GM21786 (cell line): ENCODE measurements at regions not wholly inside any gene's neighbourhood (a gene's known extent, or its start where the extent isn't known, plus 50 kb on each side); places are given as distances from the start of the nearest gene placed in this dataset.

Experiments used
- ATAC-seq: cut with Tn5 transposase; IDR thresholded peaks from one replicate; pipeline ENCODE4 v1.9.1; 2021; ENCODE audit not compliant: unreplicated experiment

GRCh38 chr2:236688563-236689392 is 119.2 kb downstream of the ACKR3 start:
- no peak for ATAC-seq

GRCh38 chr2:236689393-236689700 is 119.7 kb downstream of the ACKR3 start:
- ATAC-seq = no peak

- ATAC-seq = no peak
These were observed 120.4 kb downstream of the ACKR3 start for GRCh38 chr2:236689981-236690380.

GRCh38 chr2:236690726-236691125 is 121.1 kb downstream of the ACKR3 start:
- ATAC-seq = no peak

- no peak for ATAC-seq
These were observed 122.2 kb downstream of the ACKR3 start for GRCh38 chr2:236691799-236692167.

- no peak for ATAC-seq
These were observed 123.3 kb downstream of the ACKR3 start for GRCh38 chr2:236692937-236693336.

GRCh38 chr2:236693531-236693930 is 123.9 kb downstream of the ACKR3 start:
- ATAC-seq = no peak

- ATAC-seq = no peak
These were observed 124.7 kb downstream of the ACKR3 start for GRCh38 chr2:236694146-236694888.

- ATAC-seq = no peak
These were observed 127.2 kb downstream of the ACKR3 start for GRCh38 chr2:236696834-236697233.

GRCh38 chr2:236698016-236698627 is 128.5 kb downstream of the ACKR3 start:
- ATAC-seq = no peak

GRCh38 chr2:236700703-236701102 is 131.1 kb downstream of the ACKR3 start:
- no peak for ATAC-seq

GRCh38 chr2:236702657-236703372 is 133.2 kb downstream of the ACKR3 start:
- no peak for ATAC-seq

GRCh38 chr2:236703373-236703709 is 133.7 kb downstream of the ACKR3 start:
- no peak for ATAC-seq

GRCh38 chr2:236703906-236704305 is 134.3 kb downstream of the ACKR3 start:
- no peak for ATAC-seq

- ATAC-seq = no peak
These were observed 135.3 kb downstream of the ACKR3 start for GRCh38 chr2:236704887-236705286.

- ATAC-seq = no peak
These were observed 135.9 kb downstream of the ACKR3 start for GRCh38 chr2:236705295-236706105.

- no peak for ATAC-seq
These were observed 136.7 kb downstream of the ACKR3 start for GRCh38 chr2:236706288-236706687.

GRCh38 chr2:236706803-236707202 is 137.2 kb downstream of the ACKR3 start:
- no peak for ATAC-seq

GRCh38 chr2:236711440-236711839 is 141.8 kb downstream of the ACKR3 start:
- no peak for ATAC-seq

GRCh38 chr2:236712304-236712703 is 142.7 kb downstream of the ACKR3 start:
- no peak for ATAC-seq
